Stimulated activated CD4-positive, alpha-beta T cell treated with anti-CD3 and anti-CD28 coated beads, Interleukin-2, amount 100 ng/mL, for 48 hours (primary cell): ENCODE measurements at regions not wholly inside any gene's neighbourhood (a gene's known extent, or its start where the extent isn't known, plus 50 kb on each side); places are given as distances from the start of the nearest gene placed in this dataset.
"Not testable (repeated sequence)": the region's sequence is repeated elsewhere in the genome, so short reads cannot be mapped to it uniquely, and the experiment has no call there.

Experiments used
- DNase-seq, 2 donors: peaks; one replicate each; pipeline ENCODE4 v3.0.0-alpha.2; 2020

GRCh38 chr16:59920054-59920453 is 1185.9 kb upstream of the GOT2 start:
- no peak for DNase-seq

- DNase-seq = no peak
These were observed 1179.5 kb upstream of the GOT2 start for GRCh38 chr16:59913666-59914065.

GRCh38 chr16:59909262-59909661 is 1175.1 kb upstream of the GOT2 start:
- no peak for DNase-seq

GRCh38 chr16:59907611-59908010 is 1173.5 kb upstream of the GOT2 start:
- DNase-seq = no peak

GRCh38 chr16:59905606-59906005 is 1171.5 kb upstream of the GOT2 start:
- DNase-seq = no peak

GRCh38 chr16:59905131-59905530 is 1171.0 kb upstream of the GOT2 start:
- DNase-seq = no peak

GRCh38 chr16:59899940-59900339 is 1165.8 kb upstream of the GOT2 start:
- no peak for DNase-seq

- DNase-seq = no peak
These were observed 1158.3 kb upstream of the GOT2 start for GRCh38 chr16:59892376-59892775.

- DNase-seq = no peak
These were observed 1153.7 kb upstream of the GOT2 start for GRCh38 chr16:59887856-59888255.

GRCh38 chr16:59886021-59886420 is 1151.9 kb upstream of the GOT2 start:
- DNase-seq = no peak

GRCh38 chr16:59881376-59881775 is 1147.3 kb upstream of the GOT2 start:
- DNase-seq = no peak

- no peak for DNase-seq
These were observed 1146.5 kb upstream of the GOT2 start for GRCh38 chr16:59880611-59881010.

- no peak for DNase-seq
These were observed 1144.9 kb upstream of the GOT2 start for GRCh38 chr16:59878999-59879398.

GRCh38 chr16:59878479-59878878 is 1144.4 kb upstream of the GOT2 start:
- no peak for DNase-seq

- DNase-seq = no peak
These were observed 1131.0 kb upstream of the GOT2 start for GRCh38 chr16:59864981-59865666.

GRCh38 chr16:59859676-59860402 is 1125.7 kb upstream of the GOT2 start:
- DNase-seq = no peak

- DNase-seq = no peak
These were observed 1120.8 kb upstream of the GOT2 start for GRCh38 chr16:59854846-59855439.

GRCh38 chr16:59849716-59850115 is 1115.6 kb upstream of the GOT2 start:
- DNase-seq = no peak

GRCh38 chr16:59848296-59848695 is 1114.2 kb upstream of the GOT2 start:
- no peak for DNase-seq

- no peak for DNase-seq
These were observed 1106.1 kb upstream of the GOT2 start for GRCh38 chr16:59840169-59840568.

- no peak for DNase-seq
These were observed 1092.7 kb upstream of the GOT2 start for GRCh38 chr16:59826767-59827166.

- DNase-seq = not testable (repeated sequence)
These were observed 1075.4 kb upstream of the GOT2 start for GRCh38 chr16:59809488-59809887.

- DNase-seq = no peak
These were observed 1049.1 kb upstream of the GOT2 start for GRCh38 chr16:59783191-59783590.

GRCh38 chr16:59773330-59773729 is 1039.2 kb upstream of the GOT2 start:
- DNase-seq = no peak
